ENCODE measurements at regions not wholly inside any gene's neighbourhood (a gene's known extent, or its start where the extent isn't known, plus 50 kb on each side); places are given as distances from the start of the nearest gene placed in this dataset.
A peak's percentile ranks its signal among the peaks of the same experiment; 100 is the strongest.

DNA sequence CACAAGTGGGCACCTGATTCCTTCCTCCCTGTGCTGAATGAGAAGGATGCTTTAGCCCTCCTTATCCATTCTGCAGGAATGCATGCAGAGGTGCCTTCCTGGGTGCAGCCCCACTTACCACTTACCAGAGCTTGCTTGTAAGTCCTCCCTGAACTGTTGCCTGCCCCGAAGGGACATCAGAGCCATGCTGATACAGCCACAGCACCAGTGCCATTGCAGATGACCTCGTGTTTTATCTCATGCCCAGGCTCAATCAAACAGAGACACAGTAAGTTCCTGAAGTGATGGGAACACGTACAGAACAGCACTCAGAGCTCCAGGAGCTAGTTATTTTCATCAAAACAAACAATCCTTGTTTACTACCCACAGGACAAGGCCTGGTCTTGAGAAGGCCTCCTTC, 81.9 kb downstream of the ATP1A1 start:
- DNase-seq, result no peak

- no peak for DNase-seq
Measured at GRCh38 chr1:116455509-116455908, 82.5 kb downstream of the ATP1A1 start.

GRCh38 chr1:116457946-116458604, 85.0 kb downstream of the ATP1A1 start:
- peak; percentile 4 for DNase-seq

GRCh38 chr1:116458695-116459094, 85.7 kb downstream of the ATP1A1 start:
- no peak for DNase-seq

DNA sequence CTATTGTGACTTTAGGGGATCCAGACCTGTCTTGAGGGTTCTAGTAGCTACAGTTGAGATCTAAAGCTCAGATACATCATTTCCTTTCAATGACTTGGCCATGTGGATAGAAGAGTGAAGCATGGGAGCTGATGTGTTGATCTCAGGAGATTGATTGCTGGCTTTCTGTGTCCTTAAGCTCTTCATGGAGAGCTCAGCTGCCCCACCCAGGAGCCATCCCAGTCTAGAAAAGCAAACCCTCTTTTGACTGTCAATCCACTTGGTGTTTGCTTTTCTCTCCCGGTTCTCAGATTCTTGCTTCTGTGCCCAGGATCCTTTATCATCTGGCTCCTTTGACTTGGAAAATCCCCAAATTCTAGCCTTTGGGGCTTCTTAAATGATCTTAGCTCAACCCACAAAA, 87.2 kb downstream of the ATP1A1 start:
- no peak for DNase-seq

- no peak for DNase-seq
Measured at GRCh38 chr1:116460783-116461376, 87.8 kb downstream of the ATP1A1 start.

GRCh38 chr1:116461723-116462122, 88.7 kb downstream of the ATP1A1 start:
- DNase-seq, result no peak

GRCh38 chr1:116462722-116463121, 89.7 kb downstream of the ATP1A1 start:
- no peak for DNase-seq

- no peak for DNase-seq
Measured at GRCh38 chr1:116463730-116464129, 90.7 kb downstream of the ATP1A1 start.

Measured in NCI-H69 (cell line).